Skeletal muscle tissue (tissue), 3 donors: ENCODE measurements at regions not wholly inside any gene's neighbourhood (a gene's known extent, or its start where the extent isn't known, plus 50 kb on each side); places are given as distances from the start of the nearest gene placed in this dataset.

Source experiments
- H3K27ac ChIP-seq: one replicate; pipeline ENCODE4 v1.7.0; 2013; ENCODE audit warnings: mild to moderate bottlenecking, low read depth, low read length, inconsistent platforms
- H3K27me3 ChIP-seq, 3 donors: one replicate each; pipeline ENCODE4 v1.7.0; 2013; ENCODE audit warnings: low read length in 3 of 3; ENCODE audit not compliant: control insufficient read depth in 3 of 3, insufficient read depth in 3 of 3
- H3K36me3 ChIP-seq, 3 donors: one replicate each; pipeline ENCODE4 v1.7.0; 2013; ENCODE audit warnings: low read length in 3 of 3; ENCODE audit not compliant: control insufficient read depth in 3 of 3, insufficient read depth in 3 of 3
- H3K4me1 ChIP-seq, 3 donors: one replicate each; pipeline ENCODE4 v1.7.0; 2013; ENCODE audit warnings: low read length in 3 of 3, mild to moderate bottlenecking in 3 of 3; ENCODE audit not compliant: control insufficient read depth in 3 of 3, insufficient read depth in 3 of 3
- H3K4me3 ChIP-seq, 3 donors: one replicate each; pipeline ENCODE4 v1.7.0; 2013; ENCODE audit warnings: low read length in 3 of 3
- H3K9ac ChIP-seq, 3 donors: one replicate each; pipeline ENCODE4 v1.7.0; 2013; ENCODE audit warnings: low read length in 3 of 3, mild to moderate bottlenecking in 3 of 3, moderate library complexity in 2 of 3, low read depth in 1 of 3
- H3K9me3 ChIP-seq, 3 donors: one replicate each; pipeline ENCODE4 v1.7.0; 2013; ENCODE audit warnings: low read length in 3 of 3; ENCODE audit not compliant: control insufficient read depth in 3 of 3
- donor health status: Osteomylitis.

DNA sequence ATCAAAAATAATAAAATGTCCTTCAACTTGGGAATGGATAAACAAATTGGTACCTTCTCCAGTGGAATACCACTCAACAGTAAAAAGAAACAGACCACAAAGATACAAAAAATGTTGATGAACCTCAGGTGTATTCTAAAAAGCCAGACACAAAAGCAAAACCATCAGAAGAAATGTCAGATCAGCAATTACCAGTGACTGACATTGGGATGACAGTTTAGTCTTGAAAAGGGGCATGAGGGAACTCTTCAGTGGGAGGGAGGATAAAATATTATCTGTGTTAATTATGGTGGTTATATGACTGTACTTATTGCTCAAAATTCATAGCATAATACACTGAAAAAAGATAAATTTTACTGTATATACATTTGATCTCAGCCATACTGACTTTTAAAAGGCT, 473.0 kb downstream of the TMX3 start:
- H3K27ac ChIP-seq, result no peak overlapping the region
- H3K4me3 ChIP-seq, result no peak overlapping the region
- no peaks in the 10 kb centered on the region for H3K4me1 ChIP-seq
- H3K27me3 ChIP-seq, result no peaks in the 10 kb centered on the region
- no peak overlapping the region for H3K9ac ChIP-seq
- no peaks in the 10 kb centered on the region for H3K36me3 ChIP-seq
- H3K9me3 ChIP-seq, result no peaks in the 10 kb centered on the region

DNA sequence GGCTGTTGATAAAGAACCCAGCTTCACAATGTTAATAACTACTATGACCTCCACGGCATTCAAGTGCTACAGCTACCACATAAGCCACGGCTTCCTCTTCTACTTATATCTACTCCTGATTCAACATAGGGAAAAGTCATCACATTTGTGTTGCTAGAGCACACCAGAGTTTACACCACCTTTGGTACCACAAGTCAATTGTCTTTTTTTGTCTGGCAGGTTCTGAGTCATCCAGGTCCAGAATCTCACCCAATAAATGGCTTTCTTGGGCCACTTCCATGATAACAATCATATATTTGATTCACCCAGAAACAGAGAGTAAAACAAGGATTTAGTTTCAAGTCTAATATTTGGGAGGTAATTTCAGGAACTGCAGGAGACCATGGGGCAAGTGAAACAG, 480.2 kb downstream of the TMX3 start:
- Histone ChIP-seq H3K4me1 (no peaks in the 10 kb centered on the region), H3K4me3 (no peak overlapping the region), H3K9ac (no peak overlapping the region), H3K27me3 (no peaks in the 10 kb centered on the region), H3K36me3 (no peaks in the 10 kb centered on the region), H3K27ac (no peak overlapping the region), H3K9me3 (no peaks in the 10 kb centered on the region)

GRCh38 chr18:68234131-68234530, 480.8 kb downstream of the TMX3 start:
- H3K27me3 ChIP-seq, result no peaks in the 10 kb centered on the region
- H3K9me3 ChIP-seq, result no peaks in the 10 kb centered on the region
- H3K4me3 ChIP-seq, result no peak overlapping the region
- H3K9ac ChIP-seq, result no peak overlapping the region
- no peaks in the 10 kb centered on the region for H3K4me1 ChIP-seq
- H3K27ac ChIP-seq, result no peak overlapping the region
- H3K36me3 ChIP-seq, result no peaks in the 10 kb centered on the region

GRCh38 chr18:68233018-68233417, 481.9 kb downstream of the TMX3 start:
- no peaks in the 10 kb centered on the region for H3K9me3 ChIP-seq
- no peaks in the 10 kb centered on the region for H3K4me1 ChIP-seq
- no peak overlapping the region for H3K9ac ChIP-seq

GRCh38 chr18:68229351-68229750, 485.6 kb downstream of the TMX3 start:
- Histone ChIP-seq H3K36me3 (no peaks in the 10 kb centered on the region), H3K27me3 (no peaks in the 10 kb centered on the region), H3K4me3 (no peak overlapping the region), H3K9me3 (no peaks in the 10 kb centered on the region), H3K27ac (no peak overlapping the region), H3K4me1 (no peaks in the 10 kb centered on the region), H3K9ac (no peak overlapping the region)

More at GRCh38 chr18:68233018-68233417, 481.9 kb downstream of the TMX3 start:
- H3K4me3 ChIP-seq, result no peak overlapping the region
- H3K27ac ChIP-seq, result no peak overlapping the region
- H3K27me3 ChIP-seq, result no peaks in the 10 kb centered on the region
- no peaks in the 10 kb centered on the region for H3K36me3 ChIP-seq

GRCh38 chr18:68221111-68221724, 493.7 kb downstream of the TMX3 start:
- H3K27ac ChIP-seq, result no peak overlapping the region
- no peaks in the 10 kb centered on the region for H3K4me1 ChIP-seq
- H3K36me3 ChIP-seq, result no peaks in the 10 kb centered on the region
- no peaks in the 10 kb centered on the region for H3K27me3 ChIP-seq
- H3K4me3 ChIP-seq, result no peak overlapping the region
- H3K9me3 ChIP-seq, result no peaks in the 10 kb centered on the region
- no peak overlapping the region for H3K9ac ChIP-seq

DNA sequence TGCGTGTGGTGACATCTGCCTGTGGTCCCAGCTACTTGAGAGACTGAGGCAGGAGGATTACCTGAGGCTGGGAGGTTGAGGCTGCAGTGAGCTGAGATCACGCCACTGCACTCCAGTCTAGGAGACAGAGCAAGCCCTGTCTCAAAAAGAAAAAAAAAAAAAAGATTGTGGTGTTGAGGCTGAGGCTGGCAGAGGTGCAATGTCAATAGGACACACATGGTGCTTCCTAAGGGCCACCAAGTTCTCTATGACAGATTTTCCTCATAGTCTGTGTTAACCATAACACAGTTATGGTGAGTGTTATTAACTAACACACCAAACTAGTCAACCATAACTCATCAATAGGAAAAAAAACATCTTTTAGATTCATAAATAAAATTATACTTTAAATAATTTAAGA, 494.4 kb downstream of the TMX3 start:
- no peak overlapping the region for H3K4me3 ChIP-seq
- no peak overlapping the region for H3K9ac ChIP-seq
- no peaks in the 10 kb centered on the region for H3K36me3 ChIP-seq
- no peaks in the 10 kb centered on the region for H3K4me1 ChIP-seq
- H3K27ac ChIP-seq, result no peak overlapping the region
- H3K9me3 ChIP-seq, result no peaks in the 10 kb centered on the region
- no peaks in the 10 kb centered on the region for H3K27me3 ChIP-seq

DNA sequence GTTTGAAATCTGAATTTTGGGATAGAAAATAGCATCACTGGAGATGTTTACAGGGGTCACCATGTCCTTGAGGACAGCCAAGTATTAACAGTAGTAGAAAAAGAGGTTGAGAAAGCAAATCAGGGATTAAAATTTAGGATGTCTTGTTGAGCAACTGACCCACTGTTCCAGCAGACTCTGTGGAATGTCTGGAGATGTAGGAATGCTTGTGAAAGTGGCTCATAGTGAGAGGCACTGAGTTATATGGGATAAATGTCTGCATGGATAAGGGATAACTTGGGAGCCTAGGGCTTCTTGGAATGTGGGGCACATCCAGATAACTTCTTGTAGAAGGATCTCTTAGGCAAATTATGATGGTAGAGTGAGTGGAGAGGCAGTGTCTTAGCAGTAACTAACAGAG, 495.0 kb downstream of the TMX3 start:
- no peak overlapping the region for H3K9ac ChIP-seq

GRCh38 chr18:68219274-68219673, 495.6 kb downstream of the TMX3 start:
- Histone ChIP-seq H3K36me3 (no peaks in the 10 kb centered on the region), H3K9ac (no peak overlapping the region), H3K4me3 (no peak overlapping the region), H3K4me1 (no peaks in the 10 kb centered on the region), H3K27ac (no peak overlapping the region), H3K9me3 (no peaks in the 10 kb centered on the region), H3K27me3 (no peaks in the 10 kb centered on the region)

More for the DNA sequence above, 495.0 kb downstream of the TMX3 start:
- Histone ChIP-seq H3K9me3 (no peaks in the 10 kb centered on the region), H3K36me3 (no peaks in the 10 kb centered on the region), H3K27ac (no peak overlapping the region), H3K4me3 (no peak overlapping the region), H3K4me1 (no peaks in the 10 kb centered on the region), H3K27me3 (no peaks in the 10 kb centered on the region)

- Histone ChIP-seq H3K4me3 (no peak overlapping the region), H3K9me3 (no peaks in the 10 kb centered on the region), H3K4me1 (no peaks in the 10 kb centered on the region), H3K36me3 (no peaks in the 10 kb centered on the region), H3K9ac (no peak overlapping the region), H3K27me3 (no peaks in the 10 kb centered on the region), H3K27ac (no peak overlapping the region)
These were observed 499.0 kb downstream of the TMX3 start for GRCh38 chr18:68215931-68216330.

- no peaks in the 10 kb centered on the region for H3K27me3 ChIP-seq
- H3K9me3 ChIP-seq, result no peaks in the 10 kb centered on the region
- no peaks in the 10 kb centered on the region for H3K4me1 ChIP-seq
- H3K9ac ChIP-seq, result no peak overlapping the region
- H3K27ac ChIP-seq, result no peak overlapping the region
- H3K4me3 ChIP-seq, result no peak overlapping the region
- H3K36me3 ChIP-seq, result no peaks in the 10 kb centered on the region
These were observed 528.9 kb downstream of the TMX3 start for GRCh38 chr18:68186039-68186438.
